HG03039 (cell line): ENCODE measurements at regions not wholly inside any gene's neighbourhood (a gene's known extent, or its start where the extent isn't known, plus 50 kb on each side); places are given as distances from the start of the nearest gene placed in this dataset.

Source experiments
- ATAC-seq: cut with Tn5 transposase; IDR thresholded peaks from one replicate; pipeline ENCODE4 v1.9.1; 2021; ENCODE audit warnings: mild to moderate bottlenecking, moderate library complexity; ENCODE audit not compliant: unreplicated experiment

- no peak for ATAC-seq
Measured at GRCh38 chr1:4976859-4977440, 322.5 kb downstream of the AJAP1 start.

- no peak for ATAC-seq
Measured at GRCh38 chr1:4975856-4976255, 321.4 kb downstream of the AJAP1 start.

GRCh38 chr1:4974981-4975685 lies 320.7 kb downstream of the AJAP1 start:
- ATAC-seq = no peak

GRCh38 chr1:4973341-4973740 lies 318.9 kb downstream of the AJAP1 start:
- ATAC-seq = no peak

GRCh38 chr1:4972761-4973320 lies 318.4 kb downstream of the AJAP1 start:
- ATAC-seq = no peak

- ATAC-seq = no peak
Measured at GRCh38 chr1:4971666-4972065, 317.3 kb downstream of the AJAP1 start.

GRCh38 chr1:4970532-4970931 lies 316.1 kb downstream of the AJAP1 start:
- no peak for ATAC-seq

- no peak for ATAC-seq
Measured at GRCh38 chr1:4969556-4970129, 315.2 kb downstream of the AJAP1 start.

GRCh38 chr1:4965346-4966075 lies 311.1 kb downstream of the AJAP1 start:
- ATAC-seq = no peak

- ATAC-seq = no peak
Measured at GRCh38 chr1:4964634-4965345, 310.4 kb downstream of the AJAP1 start.

- ATAC-seq = no peak
Measured at GRCh38 chr1:4963251-4963650, 308.8 kb downstream of the AJAP1 start.

GRCh38 chr1:4962836-4963235 lies 308.4 kb downstream of the AJAP1 start:
- no peak for ATAC-seq

- ATAC-seq = no peak
Measured at GRCh38 chr1:4961935-4962645, 307.7 kb downstream of the AJAP1 start.

- ATAC-seq = no peak
Measured at GRCh38 chr1:4960782-4961475, 306.5 kb downstream of the AJAP1 start.

- no peak for ATAC-seq
Measured at GRCh38 chr1:4960336-4960735, 305.9 kb downstream of the AJAP1 start.

- no peak for ATAC-seq
Measured at GRCh38 chr1:4959216-4959615, 304.8 kb downstream of the AJAP1 start.

- ATAC-seq = no peak
Measured at GRCh38 chr1:4957027-4957426, 302.6 kb downstream of the AJAP1 start.

GRCh38 chr1:4954392-4954791 lies 300.0 kb downstream of the AJAP1 start:
- ATAC-seq = no peak

GRCh38 chr1:4951601-4952000 lies 297.2 kb downstream of the AJAP1 start:
- ATAC-seq = no peak

- no peak for ATAC-seq
Measured at GRCh38 chr1:4946343-4946742, 291.9 kb downstream of the AJAP1 start.
